ENCODE measurements at regions not wholly inside any gene's neighbourhood (a gene's known extent, or its start where the extent isn't known, plus 50 kb on each side); places are given as distances from the start of the nearest gene placed in this dataset.

DNA sequence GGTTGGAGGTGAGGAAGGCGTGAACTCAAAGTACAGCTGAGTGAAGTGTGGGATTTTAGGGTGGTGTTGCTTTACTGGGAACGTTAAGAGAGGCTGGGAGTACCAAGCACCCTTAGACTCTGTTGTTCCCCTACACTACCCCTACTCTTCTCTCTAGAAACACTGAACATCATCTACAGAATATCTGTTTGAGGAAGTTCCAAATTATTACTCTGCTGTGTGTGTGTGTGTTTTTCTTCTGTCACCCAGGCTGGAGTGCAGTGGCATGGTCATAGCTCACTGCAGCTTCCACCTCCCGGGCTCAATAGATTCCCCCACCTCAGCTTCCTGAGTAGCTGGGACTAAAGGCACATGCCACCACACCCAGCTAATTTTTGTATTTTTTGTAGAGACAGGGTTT, 76.7 kb upstream of the AP1S2 start:
- no peak overlapping the region for H3K56ac ChIP-seq (ENCODE audit: insufficient read length, low read depth, low read length)
- no peak overlapping the region for H4K5ac ChIP-seq (ENCODE audit: insufficient read length, low read depth, low read length)
- no peak overlapping the region for H2AK5ac ChIP-seq (ENCODE audit: insufficient read length, low read length)
- H2BK5ac ChIP-seq (ENCODE audit: insufficient read length, low read length), result no peak overlapping the region
- Mint-ChIP-seq H3K4me1 (peaks cover 27 to 40% of the 10 kb centered on the region in 2 experiments), H3K36me3 (ENCODE audit: insufficient read depth in 1 of 3, low read depth in 3 of 3) (peaks cover 0 to 4% (median under 1%) of the 10 kb centered on the region in 3 experiments; a peak in 4 of 7 replicates), H3K27me3 (ENCODE audit: low read depth) (no peaks in the 10 kb centered on the region), H3K9me3 (peaks cover 0 to under 1% of the 10 kb centered on the region in 2 experiments; a peak in 2 of 5 replicates), H3K4me3 (no peak overlapping the region), H3K27ac (peak overlapping the region in 2 of 3 experiments; percentile 28 to 41; a peak in 3 of 7 replicates)
- H3K79me2 ChIP-seq (ENCODE audit: insufficient read depth, low read length), result no peaks in the 10 kb centered on the region
- H4K8ac ChIP-seq (replicated peaks; ENCODE audit: insufficient read length, low read depth, low read length), result no peak overlapping the region
- whole genome bisulfite sequencing (ENCODE audit: extremely low coverage, insufficient read length, low lambda C conversion rate), result no CpG with 5 or more reads among the region's 3 CpGs
- no peaks in the 10 kb centered on the region for H3K27me3 ChIP-seq (ENCODE audit: insufficient read depth, low read length)
- no peak overlapping the region for H3K9ac ChIP-seq (ENCODE audit: extremely low read depth, insufficient read length, low read length)
- no peak for DNase-seq
- no peak overlapping the region for H3K4me2 ChIP-seq (ENCODE audit: insufficient read depth, insufficient read length, low read length)
- H2AFZ ChIP-seq (ENCODE audit: low read length), result no peak overlapping the region
- H3K4me1 ChIP-seq (ENCODE audit: insufficient read depth, low read length), result peaks cover 7% of the 10 kb centered on the region
- H2BK120ac ChIP-seq (ENCODE audit: low read depth, low read length, poor library complexity, severe bottlenecking), result no peak overlapping the region
- H3K79me1 ChIP-seq (ENCODE audit: insufficient read depth, low read depth, low read length, poor library complexity, severe bottlenecking), result no peaks in the 10 kb centered on the region
- H3K23me2 ChIP-seq (ENCODE audit: insufficient read length, low read depth, low read length, poor library complexity, severe bottlenecking), result no peaks in the 10 kb centered on the region
- H3K4ac ChIP-seq (ENCODE audit: low read depth, low read length), result no peak overlapping the region
- H4K20me1 ChIP-seq (ENCODE audit: control insufficient read depth, insufficient read depth, insufficient read length), result no peaks in the 10 kb centered on the region
- no peak overlapping the region for H3K18ac ChIP-seq (ENCODE audit: insufficient read length, low read depth, low read length)
- H2BK15ac ChIP-seq (ENCODE audit: low read depth, low read length), result no peak overlapping the region
- H3K14ac ChIP-seq (ENCODE audit: insufficient read depth, low read length), result no peak overlapping the region
- H3K9me3 ChIP-seq (ENCODE audit: control insufficient read depth, low read depth, low read length), result no peaks in the 10 kb centered on the region
- no peak overlapping the region for H2BK20ac ChIP-seq (ENCODE audit: low read depth, low read length, poor library complexity, severe bottlenecking)
- H3K27ac ChIP-seq (ENCODE audit: insufficient read length, low read depth, low read length), result no peak overlapping the region
- H4K91ac ChIP-seq (ENCODE audit: insufficient read length, low read depth, low read length), result no peak overlapping the region
- H3K23ac ChIP-seq (ENCODE audit: insufficient read length, low read depth, low read length), result no peak overlapping the region
- H2BK12ac ChIP-seq (ENCODE audit: insufficient read length, low read depth, low read length), result no peak overlapping the region
- TF ChIP-seq, protein P1, sequence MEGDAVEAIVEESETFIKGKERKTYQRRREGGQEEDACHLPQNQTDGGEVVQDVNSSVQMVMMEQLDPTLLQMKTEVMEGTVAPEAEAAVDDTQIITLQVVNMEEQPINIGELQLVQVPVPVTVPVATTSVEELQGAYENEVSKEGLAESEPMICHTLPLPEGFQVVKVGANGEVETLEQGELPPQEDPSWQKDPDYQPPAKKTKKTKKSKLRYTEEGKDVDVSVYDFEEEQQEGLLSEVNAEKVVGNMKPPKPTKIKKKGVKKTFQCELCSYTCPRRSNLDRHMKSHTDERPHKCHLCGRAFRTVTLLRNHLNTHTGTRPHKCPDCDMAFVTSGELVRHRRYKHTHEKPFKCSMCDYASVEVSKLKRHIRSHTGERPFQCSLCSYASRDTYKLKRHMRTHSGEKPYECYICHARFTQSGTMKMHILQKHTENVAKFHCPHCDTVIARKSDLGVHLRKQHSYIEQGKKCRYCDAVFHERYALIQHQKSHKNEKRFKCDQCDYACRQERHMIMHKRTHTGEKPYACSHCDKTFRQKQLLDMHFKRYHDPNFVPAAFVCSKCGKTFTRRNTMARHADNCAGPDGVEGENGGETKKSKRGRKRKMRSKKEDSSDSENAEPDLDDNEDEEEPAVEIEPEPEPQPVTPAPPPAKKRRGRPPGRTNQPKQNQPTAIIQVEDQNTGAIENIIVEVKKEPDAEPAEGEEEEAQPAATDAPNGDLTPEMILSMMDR (conservative IDR thresholded peaks at IDR 0.05), result no peak
- H3T11ph ChIP-seq (ENCODE audit: low read length), result no peak overlapping the region
